NCI-H510A treated with DMSO at 0.1 percent for 48 hours (cell line): ENCODE measurements at regions not wholly inside any gene's neighbourhood (a gene's known extent, or its start where the extent isn't known, plus 50 kb on each side); places are given as distances from the start of the nearest gene placed in this dataset.
A peak's percentile ranks its signal among the peaks of the same experiment; 100 is the strongest.
"Not testable (repeated sequence)": the region's sequence is repeated elsewhere in the genome, so short reads cannot be mapped to it uniquely, and the experiment has no call there.

Source experiments
- DNase-seq: peaks from one replicate; lab custom pipeline; 2025; lab: John Stamatoyannopoulos, UW

- DNase-seq: no peak
These were observed 403.6 kb upstream of the PBX1 start for GRCh38 chr1:164155347-164155746.

- DNase-seq: no peak
These were observed 395.6 kb upstream of the PBX1 start for GRCh38 chr1:164163289-164163849.

GRCh38 chr1:164165466-164165865 is 393.5 kb upstream of the PBX1 start:
- DNase-seq: no peak

GRCh38 chr1:164166454-164166853 is 392.5 kb upstream of the PBX1 start:
- DNase-seq: not testable (repeated sequence)

GRCh38 chr1:164177118-164177517 is 381.9 kb upstream of the PBX1 start:
- no peak for DNase-seq

GRCh38 chr1:164180824-164181223 is 378.2 kb upstream of the PBX1 start:
- no peak for DNase-seq

- no peak for DNase-seq
These were observed 374.9 kb upstream of the PBX1 start for GRCh38 chr1:164183854-164184635.

GRCh38 chr1:164186881-164187280 is 372.1 kb upstream of the PBX1 start:
- no peak for DNase-seq

GRCh38 chr1:164188497-164188896 is 370.5 kb upstream of the PBX1 start:
- peak; percentile 5 for DNase-seq

GRCh38 chr1:164191191-164191590 is 367.8 kb upstream of the PBX1 start:
- no peak for DNase-seq

- DNase-seq: no peak
These were observed 348.7 kb upstream of the PBX1 start for GRCh38 chr1:164210211-164210739.

GRCh38 chr1:164223378-164223777 is 335.6 kb upstream of the PBX1 start:
- DNase-seq: no peak

GRCh38 chr1:164225011-164225410 is 334.0 kb upstream of the PBX1 start:
- DNase-seq: no peak

GRCh38 chr1:164226977-164227376 is 332.0 kb upstream of the PBX1 start:
- DNase-seq: no peak

- no peak for DNase-seq
These were observed 330.1 kb upstream of the PBX1 start for GRCh38 chr1:164228928-164229327.

- DNase-seq: no peak
These were observed 325.8 kb upstream of the PBX1 start for GRCh38 chr1:164233149-164233548.

- DNase-seq: no peak
These were observed 318.9 kb upstream of the PBX1 start for GRCh38 chr1:164240081-164240480.

GRCh38 chr1:164250365-164250764 is 308.6 kb upstream of the PBX1 start:
- DNase-seq: no peak

GRCh38 chr1:164256456-164256855 is 302.5 kb upstream of the PBX1 start:
- no peak for DNase-seq

- DNase-seq: no peak
These were observed 297.2 kb upstream of the PBX1 start for GRCh38 chr1:164261691-164262240.

GRCh38 chr1:164263540-164263939 is 295.4 kb upstream of the PBX1 start:
- no peak for DNase-seq

GRCh38 chr1:164265232-164265631 is 293.8 kb upstream of the PBX1 start:
- no peak for DNase-seq

GRCh38 chr1:164272156-164272555 is 286.8 kb upstream of the PBX1 start:
- DNase-seq: no peak
